ENCODE measurements at regions not wholly inside any gene's neighbourhood (a gene's known extent, or its start where the extent isn't known, plus 50 kb on each side); places are given as distances from the start of the nearest gene placed in this dataset.
"Not testable (repeated sequence)": the region's sequence is repeated elsewhere in the genome, so short reads cannot be mapped to it uniquely, and the experiment has no call there.

- no CpG with 5 or more reads among the region's 4 CpGs for WGBS (ENCODE audit: insufficient coverage)
- Histone ChIP-seq H3K4me1 (ENCODE audit: control insufficient read depth, insufficient read depth, low read length) (no peaks in the 10 kb centered on the region), H3K36me3 (ENCODE audit: control insufficient read depth, insufficient read depth, low read length) (no peaks in the 10 kb centered on the region), H3K9me3 (replicated peaks; ENCODE audit: control insufficient read depth, low read depth, low read length) (no peaks in the 10 kb centered on the region), H3K27me3 (ENCODE audit: control insufficient read depth, insufficient read depth, low read length) (no peaks in the 10 kb centered on the region), H3K27ac (ENCODE audit: low read length) (no peak overlapping the region), H3K4me3 (ENCODE audit: low read length) (no peak overlapping the region)
- DNase-seq: no peak
These were observed 933.2 kb downstream of the IPMK start for GRCh38 chr10:57334523-57334922.

GRCh38 chr10:57333880-57334279, 933.8 kb downstream of the IPMK start:
- no peak overlapping the region for H3K27ac ChIP-seq (ENCODE audit: low read length)
- H3K9me3 ChIP-seq (replicated peaks; ENCODE audit: control insufficient read depth, low read depth, low read length): no peaks in the 10 kb centered on the region
- H3K4me3 ChIP-seq (ENCODE audit: low read length): no peak overlapping the region
- H3K4me1 ChIP-seq (ENCODE audit: control insufficient read depth, insufficient read depth, low read length): no peaks in the 10 kb centered on the region
- no peaks in the 10 kb centered on the region for H3K27me3 ChIP-seq (ENCODE audit: control insufficient read depth, insufficient read depth, low read length)
- WGBS (ENCODE audit: insufficient coverage): no CpG with 5 or more reads among the region's 2 CpGs
- no peak for DNase-seq
- no peaks in the 10 kb centered on the region for H3K36me3 ChIP-seq (ENCODE audit: control insufficient read depth, insufficient read depth, low read length)

DNA sequence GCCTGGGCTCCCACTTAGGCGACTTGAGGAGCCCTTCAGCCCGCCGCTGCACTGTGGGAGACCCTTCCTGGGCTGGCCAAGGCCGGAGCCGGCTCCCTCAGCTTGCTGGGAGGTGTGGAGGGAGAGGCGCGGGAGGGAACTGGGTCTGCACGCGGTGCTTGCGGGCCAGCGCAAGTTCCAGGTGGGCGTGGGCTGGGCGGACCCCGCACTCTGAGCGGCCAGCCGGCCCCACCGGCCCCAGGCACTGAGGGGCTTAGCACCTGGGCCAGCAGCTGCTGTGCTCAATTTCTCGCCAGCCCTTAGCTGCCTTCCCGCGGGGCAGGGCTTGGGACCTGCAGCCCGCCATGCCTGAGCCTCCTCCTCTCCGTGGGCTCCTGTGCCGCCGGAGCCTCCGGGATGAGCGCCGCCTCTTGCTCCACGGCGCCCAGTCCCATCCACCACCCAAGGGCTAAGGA, 946.3 kb downstream of the IPMK start:
- H3K27ac ChIP-seq (ENCODE audit: low read length); H3K27me3 ChIP-seq (ENCODE audit: control insufficient read depth, insufficient read depth, low read length); DNase-seq; H3K4me1 ChIP-seq (ENCODE audit: control insufficient read depth, insufficient read depth, low read length); H3K9me3 ChIP-seq (replicated peaks; ENCODE audit: control insufficient read depth, low read depth, low read length); H3K4me3 ChIP-seq (ENCODE audit: low read length); H3K36me3 ChIP-seq (ENCODE audit: control insufficient read depth, insufficient read depth, low read length): not testable (repeated sequence)
- WGBS (ENCODE audit: insufficient coverage): 95% methylated on average over 26 of the region's 29 CpGs

DNA sequence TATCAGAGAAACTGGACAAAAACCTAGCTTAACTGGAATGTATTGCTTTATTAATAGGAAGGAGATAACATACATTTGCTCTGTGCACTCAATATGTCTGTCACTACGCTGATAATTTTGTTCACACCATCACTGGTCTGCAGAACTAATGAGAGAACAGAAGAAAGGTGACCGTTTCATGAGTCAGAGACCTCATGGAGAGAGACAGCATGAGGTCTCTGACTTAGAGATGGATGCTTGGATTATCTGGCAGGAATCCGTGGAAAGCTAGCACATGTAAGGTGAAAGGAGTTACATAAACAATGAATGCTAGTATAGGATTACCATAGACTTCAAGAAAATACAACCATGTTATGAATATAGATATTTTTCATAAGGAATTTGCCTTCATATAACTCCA, 947.3 kb downstream of the IPMK start:
- DNase-seq: no peak
- no peak overlapping the region for H3K4me3 ChIP-seq (ENCODE audit: low read length)
- no peaks in the 10 kb centered on the region for H3K36me3 ChIP-seq (ENCODE audit: control insufficient read depth, insufficient read depth, low read length)
- H3K27ac ChIP-seq (ENCODE audit: low read length): no peak overlapping the region
- H3K9me3 ChIP-seq (replicated peaks; ENCODE audit: control insufficient read depth, low read depth, low read length): no peaks in the 10 kb centered on the region
- no peaks in the 10 kb centered on the region for H3K27me3 ChIP-seq (ENCODE audit: control insufficient read depth, insufficient read depth, low read length)
- WGBS (ENCODE audit: insufficient coverage): 100% methylated on average over 1 of the region's 3 CpGs
- no peaks in the 10 kb centered on the region for H3K4me1 ChIP-seq (ENCODE audit: control insufficient read depth, insufficient read depth, low read length)

GRCh38 chr10:57314046-57314445, 953.0 kb upstream of the ZWINT start:
- Histone ChIP-seq H3K27ac (ENCODE audit: low read length) (no peak overlapping the region), H3K27me3 (ENCODE audit: control insufficient read depth, insufficient read depth, low read length) (no peaks in the 10 kb centered on the region), H3K36me3 (ENCODE audit: control insufficient read depth, insufficient read depth, low read length) (no peaks in the 10 kb centered on the region), H3K4me1 (ENCODE audit: control insufficient read depth, insufficient read depth, low read length) (no peaks in the 10 kb centered on the region), H3K9me3 (replicated peaks; ENCODE audit: control insufficient read depth, low read depth, low read length) (no peaks in the 10 kb centered on the region), H3K4me3 (ENCODE audit: low read length) (no peak overlapping the region)
- no peak for DNase-seq

DNA sequence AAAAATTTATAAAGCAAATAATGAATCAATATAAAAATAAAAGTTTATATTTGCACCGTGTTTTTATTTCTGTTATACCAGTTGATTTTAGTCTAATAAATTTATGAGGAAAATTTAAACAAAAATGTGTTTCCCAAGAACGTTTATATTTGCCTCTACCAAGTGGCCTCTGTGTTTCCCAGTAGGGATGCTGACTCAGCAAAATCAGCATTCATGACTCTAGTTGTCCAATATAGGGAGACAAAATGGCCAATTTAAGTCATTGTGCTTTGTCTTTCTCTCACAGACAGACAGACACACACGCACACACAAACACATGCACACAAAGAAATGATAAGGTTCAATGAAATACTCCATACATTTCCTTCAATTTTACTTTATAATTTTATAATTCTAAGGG, 942.5 kb upstream of the ZWINT start:
- Histone ChIP-seq H3K27me3 (ENCODE audit: control insufficient read depth, insufficient read depth, low read length) (no peaks in the 10 kb centered on the region), H3K4me1 (ENCODE audit: control insufficient read depth, insufficient read depth, low read length) (no peaks in the 10 kb centered on the region), H3K36me3 (ENCODE audit: control insufficient read depth, insufficient read depth, low read length) (no peaks in the 10 kb centered on the region), H3K9me3 (replicated peaks; ENCODE audit: control insufficient read depth, low read depth, low read length) (no peaks in the 10 kb centered on the region), H3K4me3 (ENCODE audit: low read length) (no peak overlapping the region), H3K27ac (ENCODE audit: low read length) (no peak overlapping the region)
- no CpG with 5 or more reads among the region's 3 CpGs for WGBS (ENCODE audit: insufficient coverage)
- no peak for DNase-seq

DNA sequence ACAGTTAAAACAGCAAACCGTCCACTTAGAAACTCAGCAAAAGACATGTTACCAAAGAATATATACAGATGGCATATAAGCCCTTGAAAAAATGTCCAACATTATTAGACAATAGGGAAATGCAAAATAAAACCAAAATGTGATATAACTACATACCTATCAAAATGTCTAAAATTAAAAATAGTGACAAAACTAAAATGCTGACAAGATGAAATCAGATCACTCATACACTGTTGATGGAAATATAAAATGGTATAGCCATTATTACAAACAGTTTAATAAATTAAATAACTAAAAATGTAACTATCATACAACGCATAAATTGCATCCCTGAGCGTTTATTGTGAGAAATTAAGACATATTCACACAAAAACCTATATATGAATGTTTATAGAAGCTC, 939.7 kb upstream of the ZWINT start:
- Histone ChIP-seq H3K27me3 (ENCODE audit: control insufficient read depth, insufficient read depth, low read length) (no peaks in the 10 kb centered on the region), H3K36me3 (ENCODE audit: control insufficient read depth, insufficient read depth, low read length) (no peaks in the 10 kb centered on the region), H3K4me3 (ENCODE audit: low read length) (no peak overlapping the region), H3K27ac (ENCODE audit: low read length) (no peak overlapping the region), H3K4me1 (ENCODE audit: control insufficient read depth, insufficient read depth, low read length) (no peaks in the 10 kb centered on the region), H3K9me3 (replicated peaks; ENCODE audit: control insufficient read depth, low read depth, low read length) (no peaks in the 10 kb centered on the region)
- WGBS (ENCODE audit: insufficient coverage): no CpG with 5 or more reads among the region's 3 CpGs
- no peak for DNase-seq

GRCh38 chr10:57294698-57295097, 933.6 kb upstream of the ZWINT start:
- H3K9me3 ChIP-seq (replicated peaks; ENCODE audit: control insufficient read depth, low read depth, low read length): no peaks in the 10 kb centered on the region
- no peaks in the 10 kb centered on the region for H3K4me1 ChIP-seq (ENCODE audit: control insufficient read depth, insufficient read depth, low read length)
- no peaks in the 10 kb centered on the region for H3K36me3 ChIP-seq (ENCODE audit: control insufficient read depth, insufficient read depth, low read length)
- H3K27me3 ChIP-seq (ENCODE audit: control insufficient read depth, insufficient read depth, low read length): no peaks in the 10 kb centered on the region
- no peak for DNase-seq
- no peak overlapping the region for H3K4me3 ChIP-seq (ENCODE audit: low read length)
- no peak overlapping the region for H3K27ac ChIP-seq (ENCODE audit: low read length)
- no CpG with 5 or more reads among the region's 1 CpG for WGBS (ENCODE audit: insufficient coverage)

DNA sequence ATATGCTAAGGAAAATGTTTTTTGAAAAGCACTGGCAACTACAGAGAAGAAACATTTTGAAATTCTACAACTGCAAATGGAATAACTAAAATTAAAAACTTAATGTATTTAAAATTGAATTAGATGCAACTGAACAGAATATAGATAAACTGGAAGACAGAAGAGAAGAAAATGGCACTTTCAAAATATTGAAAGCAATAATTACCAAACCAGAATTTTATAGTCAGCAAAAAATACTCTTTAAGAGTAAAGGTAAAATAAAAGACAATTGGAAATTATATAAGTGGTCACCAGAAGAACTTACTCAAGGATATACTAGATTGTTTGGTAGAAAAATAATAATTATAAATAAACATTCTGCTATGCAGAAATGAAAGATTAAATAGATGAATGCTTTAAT, 927.7 kb upstream of the ZWINT start:
- no peaks in the 10 kb centered on the region for H3K36me3 ChIP-seq (ENCODE audit: control insufficient read depth, insufficient read depth, low read length)

GRCh38 chr10:57262892-57263291, 901.8 kb upstream of the ZWINT start:
- no peaks in the 10 kb centered on the region for H3K4me1 ChIP-seq (ENCODE audit: control insufficient read depth, insufficient read depth, low read length)
- no peak for DNase-seq
- H3K27me3 ChIP-seq (ENCODE audit: control insufficient read depth, insufficient read depth, low read length): no peaks in the 10 kb centered on the region
- WGBS (ENCODE audit: insufficient coverage): 0% methylated on average over 1 of the region's 3 CpGs
- H3K4me3 ChIP-seq (ENCODE audit: low read length): no peak overlapping the region
- no peak overlapping the region for H3K27ac ChIP-seq (ENCODE audit: low read length)
- H3K9me3 ChIP-seq (replicated peaks; ENCODE audit: control insufficient read depth, low read depth, low read length): no peaks in the 10 kb centered on the region
- H3K36me3 ChIP-seq (ENCODE audit: control insufficient read depth, insufficient read depth, low read length): no peaks in the 10 kb centered on the region

More for the DNA sequence above, 927.7 kb upstream of the ZWINT start:
- H3K4me3 ChIP-seq (ENCODE audit: low read length): no peak overlapping the region
- H3K27ac ChIP-seq (ENCODE audit: low read length): no peak overlapping the region
- DNase-seq: no peak
- H3K9me3 ChIP-seq (replicated peaks; ENCODE audit: control insufficient read depth, low read depth, low read length): no peaks in the 10 kb centered on the region
- H3K27me3 ChIP-seq (ENCODE audit: control insufficient read depth, insufficient read depth, low read length): no peaks in the 10 kb centered on the region
- no peaks in the 10 kb centered on the region for H3K4me1 ChIP-seq (ENCODE audit: control insufficient read depth, insufficient read depth, low read length)

DNA sequence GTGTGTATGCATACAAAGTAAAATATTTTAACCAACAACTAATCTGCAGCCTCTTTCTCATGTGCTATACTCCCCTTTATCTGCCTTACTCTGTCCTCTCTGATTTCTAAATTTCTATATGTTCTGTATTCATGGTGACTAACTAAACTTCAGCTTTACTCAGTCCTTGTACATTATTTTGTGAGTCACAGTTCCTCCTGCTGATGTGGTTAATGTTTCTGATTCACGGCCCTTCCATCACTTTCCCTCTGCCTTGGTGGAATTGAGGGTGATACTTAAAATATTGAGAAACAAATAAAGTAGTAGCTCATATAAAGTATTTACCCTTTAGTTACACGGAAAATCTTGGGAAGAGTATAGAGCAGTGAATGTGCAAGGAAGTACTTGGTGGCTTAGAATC, 899.1 kb upstream of the ZWINT start:
- no peak for DNase-seq
- no peaks in the 10 kb centered on the region for H3K27me3 ChIP-seq (ENCODE audit: control insufficient read depth, insufficient read depth, low read length)
- H3K4me1 ChIP-seq (ENCODE audit: control insufficient read depth, insufficient read depth, low read length): no peaks in the 10 kb centered on the region
- WGBS (ENCODE audit: insufficient coverage): no CpG with 5 or more reads among the region's 2 CpGs
- H3K9me3 ChIP-seq (replicated peaks; ENCODE audit: control insufficient read depth, low read depth, low read length): no peaks in the 10 kb centered on the region
- no peak overlapping the region for H3K4me3 ChIP-seq (ENCODE audit: low read length)
- no peaks in the 10 kb centered on the region for H3K36me3 ChIP-seq (ENCODE audit: control insufficient read depth, insufficient read depth, low read length)
- no peak overlapping the region for H3K27ac ChIP-seq (ENCODE audit: low read length)

Measured in muscle of leg (tissue), 3 donors.